NOMO-1 (cell line): ENCODE measurements at regions not wholly inside any gene's neighbourhood (a gene's known extent, or its start where the extent isn't known, plus 50 kb on each side); places are given as distances from the start of the nearest gene placed in this dataset.
A peak's percentile ranks its signal among the peaks of the same experiment; 100 is the strongest.

Experiments used
- DNase-seq, 2 experiments: peaks; one replicate each; lab custom pipeline; 2025; ENCODE audit not compliant: unreplicated experiment in 2 of 2; lab: John Stamatoyannopoulos, UW

- DNase-seq: no peak
These were observed 137.8 kb upstream of the SPACA1 start for GRCh38 chr6:87909849-87910248.

- no peak for DNase-seq
These were observed 138.4 kb upstream of the SPACA1 start for GRCh38 chr6:87908978-87909811.

GRCh38 chr6:87907521-87907920 lies 140.1 kb upstream of the SPACA1 start:
- peak; percentile 39 to 50 for DNase-seq

GRCh38 chr6:87905101-87905641 lies 142.5 kb upstream of the SPACA1 start:
- DNase-seq: no peak

GRCh38 chr6:87904011-87904410 lies 143.6 kb upstream of the SPACA1 start:
- no peak for DNase-seq

- no peak for DNase-seq
These were observed 144.3 kb upstream of the SPACA1 start for GRCh38 chr6:87903323-87903722.

- DNase-seq: peak; percentile 22 to 78
These were observed 145.3 kb upstream of the SPACA1 start for GRCh38 chr6:87902383-87902782.

- DNase-seq: no peak
These were observed 146.0 kb upstream of the SPACA1 start for GRCh38 chr6:87901613-87902012.

GRCh38 chr6:87900160-87900698 lies 147.4 kb upstream of the SPACA1 start:
- DNase-seq: no peak

GRCh38 chr6:87899499-87900147 lies 148.0 kb upstream of the SPACA1 start:
- DNase-seq: no peak

GRCh38 chr6:87897663-87898062 lies 150.0 kb upstream of the SPACA1 start:
- DNase-seq: no peak

- no peak for DNase-seq
These were observed 150.6 kb upstream of the SPACA1 start for GRCh38 chr6:87897013-87897412.

- DNase-seq: no peak
These were observed 160.4 kb upstream of the SPACA1 start for GRCh38 chr6:87887266-87887665.

GRCh38 chr6:87884203-87884602 lies 163.4 kb upstream of the SPACA1 start:
- no peak for DNase-seq

GRCh38 chr6:87881342-87881895 lies 166.2 kb upstream of the SPACA1 start:
- DNase-seq: no peak

GRCh38 chr6:87879132-87879861 lies 168.3 kb upstream of the SPACA1 start:
- no peak for DNase-seq

GRCh38 chr6:87875781-87876180 lies 171.9 kb upstream of the SPACA1 start:
- DNase-seq: no peak

GRCh38 chr6:87873556-87873955 lies 171.5 kb upstream of the AKIRIN2 start:
- no peak for DNase-seq

- DNase-seq: no peak
These were observed 168.5 kb upstream of the AKIRIN2 start for GRCh38 chr6:87870556-87870955.

GRCh38 chr6:87869064-87869905 lies 167.3 kb upstream of the AKIRIN2 start:
- DNase-seq: no peak
